ENCODE measurements at regions not wholly inside any gene's neighbourhood (a gene's known extent, or its start where the extent isn't known, plus 50 kb on each side); places are given as distances from the start of the nearest gene placed in this dataset.

DNA sequence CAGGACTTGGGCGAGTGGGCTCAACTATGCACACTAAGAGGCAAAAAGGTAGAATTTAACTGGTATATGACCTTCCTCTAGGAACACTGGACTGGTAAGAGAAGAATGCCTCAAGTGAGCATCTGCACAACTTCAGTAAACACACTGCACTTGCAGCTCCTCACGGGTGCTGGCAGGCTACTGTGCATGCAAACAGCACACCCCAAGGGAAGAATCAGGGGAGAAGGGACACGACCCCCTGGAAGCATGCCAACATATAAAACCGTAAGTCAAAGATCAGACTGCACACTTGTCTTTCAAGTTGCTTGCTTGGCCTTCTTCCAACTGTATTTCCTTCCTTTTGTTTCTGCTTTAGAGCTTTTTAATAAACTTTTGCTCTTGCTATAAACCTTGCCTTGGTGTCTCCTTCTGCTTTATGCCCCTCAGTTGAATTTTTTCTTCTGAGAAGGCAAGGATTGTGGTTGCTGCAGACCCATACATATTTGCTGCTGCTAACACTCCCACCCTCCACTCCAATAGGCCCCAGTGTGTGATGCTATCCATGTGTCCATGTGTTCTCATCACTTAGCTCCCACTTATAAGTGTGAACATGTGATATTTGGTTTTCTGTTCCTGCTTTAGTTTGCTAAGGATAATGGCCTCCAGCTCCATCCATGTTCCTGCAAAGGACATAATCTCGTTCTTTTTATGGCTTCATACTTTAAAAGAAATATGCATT is 263.7 kb upstream of the SPOPL start:
- H3K9me3 ChIP-seq (replicated peaks in 1 of 2; ENCODE audit: control insufficient read depth in 1 of 2, insufficient read depth in 1 of 2, low read length in 2 of 2): no peaks in the 10 kb centered on the region
- 13% methylated on average over 4 of the region's 5 CpGs for WGBS (ENCODE audit: insufficient coverage)
- no peaks in the 10 kb centered on the region for H3K4me1 ChIP-seq (ENCODE audit: control insufficient read depth in 1 of 2, insufficient read depth in 2 of 2, low read length in 2 of 2)
- H3K4me1 Mint-ChIP-seq: no peaks in the 10 kb centered on the region
- no peak overlapping the region for H3K4me3 ChIP-seq (replicated peaks in 1 of 3; ENCODE audit: low read depth in 2 of 3, low read length in 3 of 3)
- no peaks in the 10 kb centered on the region for H3K36me3 ChIP-seq (replicated peaks in 1 of 2; ENCODE audit: control insufficient read depth in 1 of 2, insufficient read depth in 2 of 2, low read length in 2 of 2)
- intact Hi-C loops (cut with micrococcal nuclease): no loop called here
- H4K20me1 ChIP-seq (ENCODE audit: insufficient read depth, low read length): no peaks in the 10 kb centered on the region
- H2AFZ ChIP-seq (ENCODE audit: insufficient read depth, low read depth, low read length, poor library complexity, severe bottlenecking): no peak overlapping the region
- TF ChIP-seq, protein P1, sequence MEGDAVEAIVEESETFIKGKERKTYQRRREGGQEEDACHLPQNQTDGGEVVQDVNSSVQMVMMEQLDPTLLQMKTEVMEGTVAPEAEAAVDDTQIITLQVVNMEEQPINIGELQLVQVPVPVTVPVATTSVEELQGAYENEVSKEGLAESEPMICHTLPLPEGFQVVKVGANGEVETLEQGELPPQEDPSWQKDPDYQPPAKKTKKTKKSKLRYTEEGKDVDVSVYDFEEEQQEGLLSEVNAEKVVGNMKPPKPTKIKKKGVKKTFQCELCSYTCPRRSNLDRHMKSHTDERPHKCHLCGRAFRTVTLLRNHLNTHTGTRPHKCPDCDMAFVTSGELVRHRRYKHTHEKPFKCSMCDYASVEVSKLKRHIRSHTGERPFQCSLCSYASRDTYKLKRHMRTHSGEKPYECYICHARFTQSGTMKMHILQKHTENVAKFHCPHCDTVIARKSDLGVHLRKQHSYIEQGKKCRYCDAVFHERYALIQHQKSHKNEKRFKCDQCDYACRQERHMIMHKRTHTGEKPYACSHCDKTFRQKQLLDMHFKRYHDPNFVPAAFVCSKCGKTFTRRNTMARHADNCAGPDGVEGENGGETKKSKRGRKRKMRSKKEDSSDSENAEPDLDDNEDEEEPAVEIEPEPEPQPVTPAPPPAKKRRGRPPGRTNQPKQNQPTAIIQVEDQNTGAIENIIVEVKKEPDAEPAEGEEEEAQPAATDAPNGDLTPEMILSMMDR (IDR thresholded peaks at IDR 0.05): no peak
- no peak overlapping the region for H3K9ac ChIP-seq (ENCODE audit: insufficient read depth, low read length, poor library complexity, severe bottlenecking)
- no peak overlapping the region for H3K27ac ChIP-seq (ENCODE audit: low read depth in 1 of 2, low read length in 2 of 2)
- H3K9me3 Mint-ChIP-seq: peaks cover 0 to 2% (median 0%) of the 10 kb centered on the region in 7 donors
- H3K4me2 ChIP-seq (replicated peaks; ENCODE audit: extremely low read depth, low read length, poor library complexity, severe bottlenecking): no peak overlapping the region
- H3K27me3 ChIP-seq (ENCODE audit: control insufficient read depth in 2 of 2, insufficient read depth in 2 of 2, low read length in 2 of 2): no peaks in the 10 kb centered on the region
- H3K36me3 Mint-ChIP-seq: no peaks in the 10 kb centered on the region
- no peaks in the 10 kb centered on the region for H3K79me2 ChIP-seq (ENCODE audit: insufficient read depth, low read length)
- peaks cover 0 to 2% (median 0%) of the 10 kb centered on the region in 3 donors for H3K27me3 Mint-ChIP-seq (ENCODE audit: low read depth in 3 of 3)
- H3K27ac Mint-ChIP-seq: no peak overlapping the region
- DNase-seq: no peak
- H3K4me3 Mint-ChIP-seq: no peak overlapping the region

- Mint-ChIP-seq H3K27me3 (ENCODE audit: low read depth in 3 of 3) (no peaks in the 10 kb centered on the region), H3K27ac (no peak overlapping the region), H3K9me3 (peaks cover 0 to 5% (median 0%) of the 10 kb centered on the region in 7 donors), H3K4me3 (no peak overlapping the region), H3K4me1 (no peaks in the 10 kb centered on the region), H3K36me3 (no peaks in the 10 kb centered on the region)
- Histone ChIP-seq H3K27ac (ENCODE audit: low read depth in 1 of 2, low read length in 2 of 2) (no peak overlapping the region), H3K4me3 (replicated peaks in 1 of 3; ENCODE audit: low read depth in 2 of 3, low read length in 3 of 3) (no peak overlapping the region), H3K9ac (ENCODE audit: insufficient read depth, low read length, poor library complexity, severe bottlenecking) (no peak overlapping the region), H3K27me3 (ENCODE audit: control insufficient read depth in 2 of 2, insufficient read depth in 2 of 2, low read length in 2 of 2) (no peaks in the 10 kb centered on the region), H3K79me2 (ENCODE audit: insufficient read depth, low read length) (no peaks in the 10 kb centered on the region), H3K4me2 (replicated peaks; ENCODE audit: extremely low read depth, low read length, poor library complexity, severe bottlenecking) (no peak overlapping the region), H3K9me3 (replicated peaks in 1 of 2; ENCODE audit: control insufficient read depth in 1 of 2, insufficient read depth in 1 of 2, low read length in 2 of 2) (no peaks in the 10 kb centered on the region), H3K36me3 (replicated peaks in 1 of 2; ENCODE audit: control insufficient read depth in 1 of 2, insufficient read depth in 2 of 2, low read length in 2 of 2) (no peaks in the 10 kb centered on the region), H4K20me1 (ENCODE audit: insufficient read depth, low read length) (no peaks in the 10 kb centered on the region), H3K4me1 (ENCODE audit: control insufficient read depth in 1 of 2, insufficient read depth in 2 of 2, low read length in 2 of 2) (no peaks in the 10 kb centered on the region), H2AFZ (ENCODE audit: insufficient read depth, low read depth, low read length, poor library complexity, severe bottlenecking) (no peak overlapping the region)
- intact Hi-C loops (cut with micrococcal nuclease): no loop called here
- TF ChIP-seq, protein P1 (IDR thresholded peaks at IDR 0.05): no peak
- no peak for DNase-seq
These were observed 262.7 kb upstream of the SPOPL start for GRCh38 chr2:138238908-138239307.

Measured in CD14-positive monocyte (primary cell).